SH-SY5Y (cell line): ENCODE measurements at regions not wholly inside any gene's neighbourhood (a gene's known extent, or its start where the extent isn't known, plus 50 kb on each side); places are given as distances from the start of the nearest gene placed in this dataset.

Experiments used
- GATA2 ChIP-seq: IDR thresholded peaks from 2 replicates; pipeline ENCODE4 v1.6.1; 2011; ENCODE audit warnings: mild to moderate bottlenecking, low read depth, low read length
- GATA3 ChIP-seq: IDR thresholded peaks from 2 replicates; pipeline ENCODE4 v1.6.1; 2011; ENCODE audit warnings: low read depth, mild to moderate bottlenecking, low read length, moderate library complexity

DNA sequence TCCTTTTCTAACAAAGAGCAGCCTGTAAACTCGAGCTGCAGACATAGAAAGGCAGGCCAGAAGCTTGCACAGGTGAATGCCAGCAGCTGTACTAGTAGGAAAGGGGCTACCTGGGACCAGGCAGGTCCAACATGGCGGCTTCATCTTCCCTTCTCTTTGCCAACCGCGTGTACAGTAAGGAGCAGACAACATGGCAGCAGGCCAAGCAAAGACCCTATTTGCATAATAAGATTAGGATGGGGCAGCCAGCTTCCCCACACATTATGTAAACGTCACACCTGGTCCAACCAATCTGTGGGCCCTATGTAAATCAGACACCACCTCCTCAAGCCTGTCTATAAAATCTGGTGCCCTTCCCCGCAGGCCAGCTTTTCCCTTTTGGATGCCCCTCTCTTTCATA, 1186.5 kb upstream of the AUTS2 start:
- TF ChIP-seq GATA2 (no peak), GATA3 (no peak)

DNA sequence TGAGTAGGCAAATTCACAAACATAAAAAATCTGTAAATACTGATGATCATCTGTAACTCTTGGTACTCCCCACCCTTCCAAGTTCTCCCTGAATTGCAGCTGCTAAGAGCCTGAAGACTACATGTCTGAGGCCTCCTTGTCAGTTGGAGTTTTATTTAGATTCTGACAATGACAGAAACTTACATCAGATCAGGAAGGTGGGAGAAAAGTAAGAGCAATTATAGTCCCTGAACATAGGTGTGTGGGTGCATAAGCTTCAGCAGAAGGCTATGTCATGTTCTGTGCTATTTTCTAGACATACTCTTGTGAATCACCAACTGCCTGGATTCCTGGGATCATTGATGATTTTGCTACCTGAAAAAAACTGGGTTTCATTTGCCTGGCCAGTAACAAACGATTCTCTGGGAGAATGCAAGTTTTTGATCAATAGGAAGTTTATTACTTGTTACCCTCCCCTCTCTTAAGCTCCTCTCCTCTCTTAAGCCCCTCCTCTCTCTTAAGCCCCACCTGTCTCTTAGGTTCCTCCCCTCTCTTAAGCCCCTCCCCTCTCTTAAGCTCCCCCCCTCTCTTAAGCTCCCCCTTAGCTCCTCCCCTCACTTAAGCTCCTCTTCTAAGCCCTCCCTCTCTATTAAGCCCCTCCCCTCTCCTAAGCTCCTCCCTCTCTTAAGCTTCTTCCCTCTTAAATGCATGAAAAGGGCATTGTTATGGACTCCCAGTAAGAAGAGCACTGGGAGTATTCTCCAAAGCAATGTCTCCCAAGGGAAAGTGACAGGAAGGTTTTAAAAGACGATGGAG, 1183.4 kb upstream of the AUTS2 start:
- TF ChIP-seq GATA2 (no peak), GATA3 (no peak)

DNA sequence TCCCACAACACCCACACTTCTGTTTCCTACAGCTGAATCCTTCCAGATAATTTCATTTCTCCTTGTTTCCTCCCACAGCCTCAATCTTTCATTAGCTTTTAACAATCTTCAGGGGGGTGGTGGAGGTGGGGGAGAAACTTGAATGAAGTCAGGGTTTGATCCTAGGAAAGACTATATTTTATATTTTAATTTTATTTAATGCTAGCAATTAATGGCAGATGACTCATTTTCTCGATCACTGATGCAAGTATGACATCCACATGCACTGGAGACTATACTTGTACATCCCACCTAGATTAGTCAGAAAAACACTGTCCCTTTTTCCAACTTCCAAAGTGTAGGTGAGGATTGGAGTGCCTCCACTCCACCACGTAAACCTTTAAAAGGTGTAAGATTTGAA, 1181.3 kb upstream of the AUTS2 start:
- TF ChIP-seq GATA2 = no peak
- no peak for TF ChIP-seq GATA3

DNA sequence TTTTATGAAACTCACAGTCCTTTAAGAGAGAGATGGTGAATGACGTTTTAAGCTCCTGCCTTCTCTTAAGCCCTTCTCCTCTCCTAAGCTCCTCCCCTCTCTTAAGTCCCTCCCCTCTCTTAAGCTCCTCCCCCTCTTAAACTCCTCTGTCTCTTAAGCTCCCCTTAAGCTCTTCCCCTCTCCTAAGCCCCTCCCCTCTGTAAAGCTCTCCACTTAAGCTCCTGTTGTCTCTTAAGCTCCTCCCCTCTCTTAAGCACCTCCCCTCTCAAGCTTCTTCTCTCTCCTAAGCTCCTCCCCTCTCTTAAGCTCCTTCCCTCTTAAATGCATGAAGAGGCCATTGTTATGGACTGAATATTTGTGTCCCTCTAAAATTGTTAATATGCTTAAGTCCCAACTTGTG, 1180.6 kb upstream of the AUTS2 start:
- TF ChIP-seq GATA3 = no peak
- TF ChIP-seq GATA2 = no peak

DNA sequence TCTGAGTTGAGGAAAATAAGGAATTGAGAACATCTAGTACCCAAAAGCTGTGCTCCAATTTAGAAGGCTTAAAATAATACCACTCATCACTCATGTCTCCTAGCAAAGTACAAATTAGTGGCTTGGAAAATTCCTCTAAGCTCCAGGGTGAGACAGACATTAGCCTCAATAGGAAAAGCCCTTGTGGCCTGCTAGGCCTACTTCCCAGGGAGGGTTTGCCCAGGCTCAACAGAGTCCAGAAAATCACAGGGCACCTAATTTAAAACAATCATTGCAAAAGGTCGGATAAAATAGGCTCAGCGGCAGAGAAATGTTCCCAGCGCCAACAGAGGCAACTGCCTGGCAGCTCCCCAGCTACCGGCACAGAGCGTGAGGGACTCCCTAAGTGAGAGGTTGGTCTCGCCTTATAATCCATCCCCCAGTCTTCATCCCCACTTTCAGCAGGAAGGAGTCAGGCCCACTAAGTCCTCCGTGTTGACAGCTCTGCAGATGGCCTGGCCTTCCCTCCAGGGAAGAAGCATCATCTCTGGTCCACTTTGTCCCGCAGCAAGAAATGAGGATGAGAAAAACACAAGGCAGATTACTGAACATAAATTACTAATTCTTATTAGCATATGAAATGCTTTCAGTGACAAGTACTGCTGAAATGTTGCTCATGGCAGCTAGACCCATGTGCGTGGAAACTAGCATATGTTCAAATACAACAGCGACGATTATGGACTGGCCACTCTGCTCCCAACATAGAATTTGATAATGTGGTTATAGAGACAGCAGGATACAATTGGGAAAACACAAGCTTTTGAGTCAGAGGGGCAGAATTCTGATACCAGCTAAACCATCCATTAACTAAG, 1177.7 kb upstream of the AUTS2 start:
- TF ChIP-seq GATA2 (no peak), GATA3 (no peak)

DNA sequence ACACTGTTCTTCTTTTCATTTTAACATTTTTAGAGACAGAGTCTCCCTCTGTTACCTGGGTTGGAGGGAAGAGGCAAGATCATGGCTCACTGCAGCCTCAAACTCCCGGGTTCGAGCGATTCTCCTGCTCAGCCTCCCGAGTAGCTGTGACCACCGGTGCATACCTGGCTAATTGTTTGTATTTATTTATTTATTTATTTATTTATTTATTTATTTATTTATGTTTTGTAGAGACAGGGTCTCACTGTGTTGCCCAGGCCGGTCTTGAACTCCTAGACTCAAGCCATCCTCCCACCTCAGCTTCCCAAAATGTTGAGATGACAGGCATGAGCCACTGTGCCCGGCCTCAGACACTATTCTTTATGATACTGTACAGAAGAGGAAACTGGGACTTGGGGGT, 1176.6 kb upstream of the AUTS2 start:
- TF ChIP-seq GATA3 (no peak), GATA2 (no peak)

DNA sequence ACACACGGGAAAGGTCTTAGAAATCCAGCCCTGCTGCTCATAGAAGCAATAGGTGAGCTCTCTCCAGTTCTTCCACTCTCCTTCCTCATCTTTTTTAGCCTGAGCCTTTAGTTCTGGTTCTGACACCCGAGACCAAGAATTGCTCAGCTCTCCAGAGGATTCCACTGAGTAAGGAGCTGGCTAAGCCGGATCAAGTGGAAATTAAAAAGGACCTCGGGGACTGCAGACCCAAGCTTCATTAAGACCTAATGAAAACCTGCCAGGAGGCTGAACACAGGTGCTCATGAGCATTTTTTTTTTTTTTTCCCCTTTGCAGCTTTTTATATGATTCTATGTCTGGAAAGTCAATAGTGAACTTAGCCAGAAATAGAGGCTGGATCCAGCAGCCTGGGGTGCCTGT, 1176.0 kb upstream of the AUTS2 start:
- no peak for TF ChIP-seq GATA2
- no peak for TF ChIP-seq GATA3

DNA sequence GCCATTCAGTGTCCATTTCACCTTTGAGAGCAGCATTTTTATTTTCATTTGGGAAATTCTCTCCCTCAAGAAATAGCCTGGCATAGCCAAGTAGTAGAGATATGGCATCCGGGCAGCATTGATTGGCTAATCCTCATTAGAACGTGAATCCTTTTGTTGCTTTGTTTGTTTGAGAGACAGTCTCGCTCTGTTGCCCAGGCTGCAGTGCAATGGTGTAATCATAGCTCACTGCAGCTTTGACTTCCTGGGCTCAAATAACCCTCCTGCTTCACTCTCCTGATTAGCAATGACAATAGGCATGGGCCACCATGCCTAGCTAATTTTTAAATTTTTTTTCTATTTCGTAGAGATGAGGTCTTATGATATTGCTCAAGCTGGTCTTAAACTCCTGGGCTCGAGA, 1174.9 kb upstream of the AUTS2 start:
- TF ChIP-seq GATA3 = no peak
- no peak for TF ChIP-seq GATA2

DNA sequence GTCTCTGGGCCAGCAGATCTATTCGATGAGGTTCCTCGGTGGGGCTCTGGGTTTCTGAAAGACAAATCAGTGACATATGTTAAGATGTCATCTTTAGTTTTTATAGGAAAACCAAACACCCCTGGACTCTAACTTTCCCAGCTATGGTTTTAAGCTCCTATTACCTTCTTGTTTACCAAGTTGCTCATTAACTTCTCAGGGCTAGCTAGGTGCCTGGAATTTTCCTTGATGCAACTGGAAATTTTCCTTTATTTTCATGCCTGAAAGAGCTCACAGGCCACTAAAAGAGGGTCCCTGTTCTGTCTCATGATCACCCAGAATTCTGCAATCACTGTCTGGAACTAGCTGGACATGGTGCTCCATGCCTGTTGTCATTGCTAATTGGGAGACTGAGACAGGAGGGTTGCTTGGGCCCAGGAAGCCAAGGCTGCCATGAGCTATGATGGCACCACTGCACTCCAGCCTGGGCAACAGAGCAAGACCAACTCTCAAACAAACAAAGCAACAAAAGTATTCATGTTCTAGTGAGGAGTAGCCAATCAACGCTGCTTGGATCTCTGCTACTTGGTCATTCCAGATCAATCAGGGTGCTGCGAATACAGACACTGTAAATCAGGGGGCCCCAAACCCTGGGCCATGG, 1173.5 kb upstream of the AUTS2 start:
- TF ChIP-seq GATA2 (no peak), GATA3 (no peak)

DNA sequence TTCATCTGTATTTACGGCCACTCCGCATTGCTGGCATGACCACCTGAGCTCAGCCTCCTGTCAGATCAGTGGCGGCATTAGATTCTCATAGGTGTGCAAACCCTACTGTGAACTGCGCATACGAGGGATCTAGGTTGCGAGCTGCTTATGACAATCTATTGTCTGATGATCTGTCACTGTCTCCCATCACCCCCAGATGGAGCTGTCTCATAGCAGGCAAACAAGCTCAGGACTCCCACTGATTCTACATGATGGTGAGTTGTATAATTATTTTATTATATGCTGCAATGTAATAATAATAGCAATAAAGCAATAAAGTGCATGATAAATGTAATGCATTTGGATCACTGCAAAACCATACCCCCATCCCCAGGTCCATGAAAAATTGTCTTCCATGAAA, 1172.9 kb upstream of the AUTS2 start:
- TF ChIP-seq GATA2 (no peak), GATA3 (no peak)

DNA sequence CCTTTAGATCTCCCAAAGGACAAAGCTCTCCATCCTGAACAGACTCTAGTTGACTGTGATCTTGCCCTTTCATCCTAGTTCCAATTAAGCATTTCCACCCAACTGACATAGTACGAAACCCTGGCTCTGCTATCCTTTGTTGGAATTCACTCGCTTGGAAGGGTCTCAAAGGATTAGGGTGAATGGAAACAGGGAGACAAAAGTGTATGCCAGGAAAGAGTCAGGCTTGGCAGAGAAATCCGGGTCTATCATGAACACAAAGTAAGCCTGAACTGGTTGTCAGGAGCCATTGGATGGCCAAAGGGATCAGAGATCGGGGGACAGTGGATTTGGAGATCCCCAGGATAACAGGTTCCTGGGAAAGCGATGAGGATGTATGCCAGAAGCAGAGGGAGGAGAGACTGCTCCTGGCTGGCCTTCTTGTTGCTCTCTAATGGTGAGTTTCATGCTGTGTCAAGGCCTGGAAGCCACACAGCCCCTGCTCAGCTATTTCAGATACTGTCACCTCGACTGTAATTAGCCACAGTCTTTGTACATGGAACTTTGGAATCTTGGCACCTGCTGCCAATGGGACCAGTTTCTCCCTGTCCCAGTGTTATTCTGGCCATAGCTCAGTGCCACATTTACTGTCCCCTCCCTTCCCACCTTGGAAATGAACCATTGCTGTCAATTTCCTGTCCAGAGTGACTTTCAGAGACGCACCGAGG, 1168.7 kb upstream of the AUTS2 start:
- no peak for TF ChIP-seq GATA3
- no peak for TF ChIP-seq GATA2

DNA sequence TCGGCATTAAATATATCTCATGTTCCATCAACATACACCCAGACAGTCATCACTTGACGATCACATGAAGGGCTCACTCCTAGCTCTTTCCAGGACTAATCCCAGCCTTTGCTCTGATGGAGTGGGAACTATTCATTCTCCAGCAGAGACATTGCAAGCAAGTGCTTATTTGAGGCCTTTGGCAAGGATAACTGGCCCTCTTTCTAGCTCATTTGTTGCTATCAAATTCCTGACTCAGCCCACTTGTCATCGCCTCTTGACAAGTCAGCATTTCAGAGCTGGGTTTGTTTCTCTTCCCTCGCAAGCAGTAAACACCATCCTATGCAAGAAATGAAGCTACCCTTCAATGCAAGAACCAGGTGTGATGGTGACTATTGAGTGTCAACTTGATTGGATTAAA, 1165.7 kb upstream of the AUTS2 start:
- TF ChIP-seq GATA2 (no peak), GATA3 (no peak)

DNA sequence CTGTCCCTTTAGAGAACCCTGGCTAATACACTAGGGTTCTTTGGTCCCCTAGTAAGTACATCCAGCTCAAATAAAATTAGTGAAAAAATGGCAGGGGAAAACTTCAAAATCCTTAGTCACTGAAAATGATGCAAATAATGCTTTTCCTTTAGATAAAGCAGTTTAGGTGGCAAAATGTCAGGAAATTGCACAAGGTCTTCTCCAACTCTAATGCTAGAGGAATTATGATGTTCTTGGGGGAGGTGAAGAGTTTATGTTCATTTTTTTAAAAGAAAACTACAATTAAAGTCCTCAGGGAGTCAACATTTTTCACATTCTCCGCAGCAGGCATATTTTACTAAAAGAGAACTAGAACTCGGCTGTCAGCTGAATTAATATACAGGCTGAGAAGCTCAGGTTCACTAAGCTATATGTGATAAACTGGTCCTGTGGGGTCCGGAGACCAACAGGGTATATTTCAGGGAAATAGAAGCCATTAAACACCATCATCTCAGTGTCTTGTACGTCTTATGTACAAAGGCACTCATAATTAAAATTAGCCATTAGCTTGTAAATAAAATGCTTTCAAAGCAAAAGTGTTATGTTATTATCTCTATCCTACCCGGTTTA, 1164.7 kb upstream of the AUTS2 start:
- TF ChIP-seq GATA2 (no peak), GATA3 (no peak)
